ENCODE measurements at regions not wholly inside any gene's neighbourhood (a gene's known extent, or its start where the extent isn't known, plus 50 kb on each side); places are given as distances from the start of the nearest gene placed in this dataset.
"Not testable (repeated sequence)": the region's sequence is repeated elsewhere in the genome, so short reads cannot be mapped to it uniquely, and the experiment has no call there.

DNA sequence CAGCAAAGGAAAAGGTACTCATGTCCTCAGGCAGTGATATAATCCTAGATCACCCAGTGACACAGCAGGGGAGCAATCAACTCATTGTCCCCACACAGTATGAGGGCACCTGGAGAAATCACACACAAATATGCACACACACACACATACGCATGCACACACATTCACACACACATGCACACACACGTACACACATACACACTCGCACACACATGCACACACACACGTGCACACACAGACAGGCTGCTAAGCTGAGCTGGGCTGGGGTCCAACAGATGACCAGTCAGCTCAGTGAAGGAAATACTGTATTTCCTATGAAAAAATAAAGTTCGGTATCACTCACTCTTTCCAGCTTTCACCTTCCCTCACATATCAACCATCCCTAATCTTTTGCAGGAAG lies 183.3 kb upstream of the LRRC61 start:
- H3K79me2 ChIP-seq (ENCODE audit: low read depth); BruUV-seq (replicated peaks); H3K27me3 ChIP-seq (ENCODE audit: insufficient read depth, low read depth); H3K4me3 ChIP-seq; H3K36me3 ChIP-seq (ENCODE audit: low read depth); intact Hi-C loops (cut with micrococcal nuclease; ENCODE audit: unreplicated experiment); DNase-seq; H3K9me2 ChIP-seq (ENCODE audit: insufficient read depth); H3K4me1 ChIP-seq (replicated peaks; ENCODE audit: insufficient read depth); CTCF ChIA-PET; H3K27ac ChIP-seq; POLR2A ChIA-PET (ENCODE audit: unreplicated experiment); H3F3A ChIP-seq (ENCODE audit: insufficient read depth, low read depth); H2AFZ ChIP-seq; H3K4me2 ChIP-seq; H3K9me3 ChIP-seq (ENCODE audit: insufficient read depth, low read depth); H4K20me1 ChIP-seq (ENCODE audit: insufficient read depth): not testable (repeated sequence)

DNA sequence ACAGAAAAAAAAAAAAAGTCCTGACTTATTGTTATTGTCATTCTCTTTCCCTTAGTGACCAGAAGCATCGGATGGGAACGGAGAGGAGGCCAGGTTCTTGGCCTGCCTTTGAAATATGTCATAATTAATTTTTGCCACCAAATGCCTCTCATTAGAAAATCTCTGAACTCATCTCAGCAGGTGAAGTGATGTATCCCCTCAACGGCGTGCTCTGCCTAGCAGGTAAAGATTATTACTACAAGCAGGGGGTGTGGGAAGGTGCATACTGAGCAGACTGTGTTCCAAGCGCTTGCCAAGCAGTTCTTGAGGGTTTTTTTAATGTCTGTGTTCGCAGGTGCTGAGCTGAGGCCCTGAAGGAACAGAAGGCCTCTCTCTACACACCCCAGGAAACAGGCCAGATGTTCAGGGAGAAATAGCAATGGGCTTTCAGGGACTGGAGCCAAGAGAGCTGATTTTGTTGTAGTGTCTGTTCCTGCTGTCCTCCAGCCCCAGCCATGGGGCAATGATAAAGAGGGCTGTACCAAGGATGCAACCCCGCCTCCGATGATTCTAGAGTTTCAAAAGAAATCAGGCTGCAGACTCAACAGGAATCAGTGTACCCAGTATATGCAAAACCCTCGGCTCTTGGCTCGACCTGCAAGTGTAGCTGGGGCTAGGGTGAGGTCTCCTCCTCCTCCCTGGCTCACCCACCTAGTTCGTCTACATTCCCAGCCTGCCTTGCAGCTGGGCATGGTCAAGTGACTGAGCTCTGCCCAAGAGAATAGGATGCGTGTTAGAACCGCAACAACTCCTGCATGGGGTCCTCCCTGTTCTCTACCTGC lies 181.4 kb upstream of the LRRC61 start:
- H4K20me1 ChIP-seq (ENCODE audit: insufficient read depth); H3K27me3 ChIP-seq (ENCODE audit: insufficient read depth, low read depth); intact Hi-C loops (cut with micrococcal nuclease; ENCODE audit: unreplicated experiment); POLR2A ChIA-PET (ENCODE audit: unreplicated experiment); H2AFZ ChIP-seq; H3K4me2 ChIP-seq; H3K9me2 ChIP-seq (ENCODE audit: insufficient read depth); H3K79me2 ChIP-seq (ENCODE audit: low read depth); H3K4me1 ChIP-seq (replicated peaks; ENCODE audit: insufficient read depth); H3K36me3 ChIP-seq (ENCODE audit: low read depth); H3F3A ChIP-seq (ENCODE audit: insufficient read depth, low read depth); H3K27ac ChIP-seq; CTCF ChIA-PET; H3K9me3 ChIP-seq (ENCODE audit: insufficient read depth, low read depth); BruUV-seq (replicated peaks); DNase-seq; H3K4me3 ChIP-seq: not testable (repeated sequence)

DNA sequence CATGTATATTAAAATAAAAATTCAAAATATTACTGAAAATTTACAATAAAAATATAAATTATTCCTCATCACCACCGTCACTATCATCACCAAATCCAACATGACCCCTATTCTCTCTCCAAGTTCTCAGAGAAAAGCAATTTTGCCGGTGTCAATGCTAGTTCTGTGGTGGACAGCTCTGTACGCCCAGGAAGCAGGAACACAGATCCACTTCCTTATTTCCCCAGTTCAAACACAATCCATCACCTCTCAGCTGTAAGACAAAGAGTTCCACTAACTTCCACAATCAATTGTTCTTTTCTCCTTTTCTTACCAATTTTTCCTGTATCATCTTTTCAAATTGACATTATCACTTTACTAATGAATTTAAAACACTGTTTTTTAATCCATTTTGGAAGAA lies 177.0 kb upstream of the LRRC61 start:
- H3K9me2 ChIP-seq (ENCODE audit: insufficient read depth); H4K20me1 ChIP-seq (ENCODE audit: insufficient read depth); H3K4me1 ChIP-seq (replicated peaks; ENCODE audit: insufficient read depth); H3K9me3 ChIP-seq (ENCODE audit: insufficient read depth, low read depth); DNase-seq; H2AFZ ChIP-seq; BruUV-seq (replicated peaks); H3K4me2 ChIP-seq; CTCF ChIA-PET; POLR2A ChIA-PET (ENCODE audit: unreplicated experiment); H3K36me3 ChIP-seq (ENCODE audit: low read depth); H3F3A ChIP-seq (ENCODE audit: insufficient read depth, low read depth); H3K79me2 ChIP-seq (ENCODE audit: low read depth); H3K4me3 ChIP-seq; H3K27me3 ChIP-seq (ENCODE audit: insufficient read depth, low read depth); H3K27ac ChIP-seq; intact Hi-C loops (cut with micrococcal nuclease; ENCODE audit: unreplicated experiment): not testable (repeated sequence)

DNA sequence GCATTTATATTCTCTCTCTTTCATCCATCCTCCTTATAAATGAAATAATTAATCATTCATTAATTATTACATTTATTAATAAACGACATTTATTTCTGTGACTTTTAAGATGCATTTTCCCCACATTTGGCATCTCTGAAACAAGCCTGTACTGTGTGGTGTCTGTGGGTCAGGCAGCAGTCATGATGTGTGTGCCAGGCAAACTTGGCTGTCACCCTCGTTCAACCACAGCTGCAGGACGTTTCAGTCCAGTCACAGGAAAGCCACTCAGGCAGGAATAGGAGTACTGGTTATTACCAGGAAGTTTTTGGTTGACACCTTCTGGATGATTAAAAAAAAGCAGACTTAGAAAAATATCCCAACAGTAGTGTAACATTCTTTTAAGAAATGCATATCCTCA lies 175.6 kb upstream of the LRRC61 start:
- H3K9me3 ChIP-seq (ENCODE audit: insufficient read depth, low read depth); H3K9me2 ChIP-seq (ENCODE audit: insufficient read depth); H3F3A ChIP-seq (ENCODE audit: insufficient read depth, low read depth); H3K4me3 ChIP-seq; POLR2A ChIA-PET (ENCODE audit: unreplicated experiment); BruUV-seq (replicated peaks); H2AFZ ChIP-seq; DNase-seq; intact Hi-C loops (cut with micrococcal nuclease; ENCODE audit: unreplicated experiment); H3K27me3 ChIP-seq (ENCODE audit: insufficient read depth, low read depth); H3K36me3 ChIP-seq (ENCODE audit: low read depth); CTCF ChIA-PET; H4K20me1 ChIP-seq (ENCODE audit: insufficient read depth); H3K79me2 ChIP-seq (ENCODE audit: low read depth); H3K27ac ChIP-seq; H3K4me2 ChIP-seq; H3K4me1 ChIP-seq (replicated peaks; ENCODE audit: insufficient read depth): not testable (repeated sequence)

DNA sequence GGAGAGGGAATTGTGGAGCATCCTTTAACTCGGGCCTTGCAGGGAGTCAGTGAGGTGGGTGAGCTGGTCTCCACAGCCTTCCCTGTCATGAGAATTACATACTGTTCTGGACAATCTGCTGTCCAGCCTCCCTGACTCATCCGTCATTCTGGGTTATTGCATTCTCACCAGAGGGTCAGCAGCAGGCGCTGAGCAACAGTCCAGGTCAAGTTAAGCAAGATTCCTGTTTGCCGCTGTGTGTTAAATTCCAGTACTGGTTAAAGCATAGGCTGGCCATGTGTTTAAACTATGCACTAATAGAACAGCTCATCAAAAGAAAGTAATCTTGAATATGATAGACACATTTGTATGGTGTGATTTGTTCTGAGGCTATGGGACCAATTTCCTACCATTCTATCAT lies 167.1 kb upstream of the LRRC61 start:
- H3K4me2 ChIP-seq; H3K4me1 ChIP-seq (replicated peaks; ENCODE audit: insufficient read depth); POLR2A ChIA-PET (ENCODE audit: unreplicated experiment); H4K20me1 ChIP-seq (ENCODE audit: insufficient read depth); H3K79me2 ChIP-seq (ENCODE audit: low read depth); DNase-seq; H3K9me3 ChIP-seq (ENCODE audit: insufficient read depth, low read depth); H3K36me3 ChIP-seq (ENCODE audit: low read depth); H2AFZ ChIP-seq; BruUV-seq (replicated peaks); intact Hi-C loops (cut with micrococcal nuclease; ENCODE audit: unreplicated experiment); H3K9me2 ChIP-seq (ENCODE audit: insufficient read depth); CTCF ChIA-PET; H3F3A ChIP-seq (ENCODE audit: insufficient read depth, low read depth); H3K27me3 ChIP-seq (ENCODE audit: insufficient read depth, low read depth); H3K4me3 ChIP-seq; H3K27ac ChIP-seq: not testable (repeated sequence)

DNA sequence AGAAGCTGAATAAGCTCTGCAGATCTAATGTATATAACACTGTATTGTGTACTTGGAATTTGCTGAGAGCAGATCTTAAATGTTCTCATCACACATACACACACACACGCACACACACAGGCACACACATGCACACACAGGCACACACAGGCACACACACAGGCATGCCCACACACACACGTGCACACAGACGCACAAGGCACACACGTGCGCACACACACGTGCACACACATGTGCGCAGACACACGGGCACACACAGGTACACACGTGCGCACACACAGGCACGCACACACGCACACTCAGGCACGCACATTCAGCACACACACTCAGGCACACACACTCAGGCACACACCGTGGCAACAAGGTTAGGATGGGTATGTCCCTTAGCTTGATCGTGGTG lies 164.5 kb upstream of the LRRC61 start:
- BruUV-seq (replicated peaks); H3K27me3 ChIP-seq (ENCODE audit: insufficient read depth, low read depth); H2AFZ ChIP-seq; POLR2A ChIA-PET (ENCODE audit: unreplicated experiment); H4K20me1 ChIP-seq (ENCODE audit: insufficient read depth); H3K36me3 ChIP-seq (ENCODE audit: low read depth); H3K4me3 ChIP-seq; H3F3A ChIP-seq (ENCODE audit: insufficient read depth, low read depth); intact Hi-C loops (cut with micrococcal nuclease; ENCODE audit: unreplicated experiment); H3K4me2 ChIP-seq; CTCF ChIA-PET; H3K9me2 ChIP-seq (ENCODE audit: insufficient read depth); H3K9me3 ChIP-seq (ENCODE audit: insufficient read depth, low read depth); H3K27ac ChIP-seq; H3K4me1 ChIP-seq (replicated peaks; ENCODE audit: insufficient read depth); H3K79me2 ChIP-seq (ENCODE audit: low read depth); DNase-seq: not testable (repeated sequence)

DNA sequence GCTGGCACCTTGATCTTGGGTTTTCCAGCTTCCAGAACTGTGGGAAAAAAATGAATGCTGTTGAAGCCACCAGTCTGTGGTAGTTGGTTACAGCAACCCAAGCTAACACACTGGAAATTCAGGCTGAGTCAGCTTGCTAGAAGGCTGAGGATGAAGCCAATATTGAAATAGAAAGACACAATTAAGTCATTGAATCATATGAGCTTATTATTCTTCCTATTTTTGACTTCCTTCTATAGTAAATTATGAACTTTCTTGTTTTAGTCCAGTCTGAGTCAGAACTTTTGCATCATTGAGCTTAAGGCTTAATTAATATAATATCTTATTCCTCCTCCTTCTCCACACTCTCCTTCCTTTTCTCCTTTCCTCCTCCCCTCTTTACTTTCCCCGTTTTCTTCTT lies 153.6 kb upstream of the LRRC61 start:
- BruUV-seq (replicated peaks); H3K4me1 ChIP-seq (replicated peaks; ENCODE audit: insufficient read depth); H3K4me3 ChIP-seq; H3K9me2 ChIP-seq (ENCODE audit: insufficient read depth); H2AFZ ChIP-seq; H3F3A ChIP-seq (ENCODE audit: insufficient read depth, low read depth); H3K27ac ChIP-seq; POLR2A ChIA-PET (ENCODE audit: unreplicated experiment); CTCF ChIA-PET; H3K4me2 ChIP-seq; DNase-seq; H3K36me3 ChIP-seq (ENCODE audit: low read depth); H4K20me1 ChIP-seq (ENCODE audit: insufficient read depth); H3K27me3 ChIP-seq (ENCODE audit: insufficient read depth, low read depth); H3K79me2 ChIP-seq (ENCODE audit: low read depth); intact Hi-C loops (cut with micrococcal nuclease; ENCODE audit: unreplicated experiment); H3K9me3 ChIP-seq (ENCODE audit: insufficient read depth, low read depth): not testable (repeated sequence)
